ENCODE measurements at regions not wholly inside any gene's neighbourhood (a gene's known extent, or its start where the extent isn't known, plus 50 kb on each side); places are given as distances from the start of the nearest gene placed in this dataset.
A peak's percentile ranks its signal among the peaks of the same experiment; 100 is the strongest.

- intact Hi-C loops (cut with micrococcal nuclease) = no loop called here
- Histone ChIP-seq H3K18ac (ENCODE audit: low read depth, low read length) (no peak overlapping the region), H2BK5ac (ENCODE audit: low read depth, low read length, poor library complexity, severe bottlenecking) (no peak overlapping the region), H3K9me3 (ENCODE audit: control insufficient read depth, insufficient read depth, low read length) (no peaks in the 10 kb centered on the region), H2AFZ (replicated peaks; ENCODE audit: low read length, poor library complexity) (no peak overlapping the region), H3K23ac (ENCODE audit: low read depth, low read length) (no peak overlapping the region), H2AK9ac (replicated peaks; ENCODE audit: low read depth, low read length, poor library complexity) (no peak overlapping the region), H3K9me1 (ENCODE audit: insufficient read depth, low read length) (no peaks in the 10 kb centered on the region), H3K36me3 (ENCODE audit: control insufficient read depth, insufficient read depth, low read length) (no peaks in the 10 kb centered on the region), H3K27me3 (ENCODE audit: control insufficient read depth, insufficient read depth, low read length) (no peaks in the 10 kb centered on the region; the same call in 1 of the 2 replicates), H2BK20ac (ENCODE audit: low read depth, low read length) (no peak overlapping the region), H2AK5ac (ENCODE audit: low read depth, low read length) (no peak overlapping the region), H4K91ac (ENCODE audit: insufficient read depth, low read depth, low read length) (no peak overlapping the region), H3K27ac (ENCODE audit: insufficient read depth, low read length) (no peak overlapping the region), H3K56ac (ENCODE audit: extremely low read depth, insufficient read depth, low read length) (no peak overlapping the region), H3K14ac (replicated peaks; ENCODE audit: low read depth, low read length) (no peak overlapping the region), H3K9ac (ENCODE audit: low read depth, low read length) (no peak overlapping the region), H2BK15ac (ENCODE audit: low read depth, low read length) (no peak overlapping the region), H4K20me1 (ENCODE audit: insufficient read depth, low read length) (no peaks in the 10 kb centered on the region), H3K79me1 (ENCODE audit: low read depth in 1 of 2, low read length in 2 of 2) (no peaks in the 10 kb centered on the region), H3K4me1 (ENCODE audit: control insufficient read depth, insufficient read depth, low read length) (no peaks in the 10 kb centered on the region), H2BK120ac (ENCODE audit: low read depth, low read length) (no peak overlapping the region), H4K5ac (ENCODE audit: low read depth, low read length) (no peak overlapping the region), H4K8ac (ENCODE audit: low read depth in 2 of 2, low read length in 2 of 2) (no peak overlapping the region), H3K4me2 (ENCODE audit: low read depth, low read length) (no peak overlapping the region), H3K4ac (ENCODE audit: low read depth, low read length) (no peak overlapping the region), H3K4me3 (ENCODE audit: insufficient read depth, low read depth, low read length) (no peak overlapping the region)
- BruUV-seq (replicated peaks) = no TSS peak
- dilution Hi-C loops (cut with HindIII; ENCODE audit: low sequenced_read_pairs, unreplicated experiment) = no loop called here
- in situ Hi-C loops (cut with MboI; ENCODE audit: low sequenced_read_pairs) = no loop called here
- no peak for TF ChIP-seq MAZ (IDR thresholded peaks at IDR 0.05; ENCODE audit: borderline replicate concordance, low read depth, low read length)
- TF ChIP-seq, protein P1, sequence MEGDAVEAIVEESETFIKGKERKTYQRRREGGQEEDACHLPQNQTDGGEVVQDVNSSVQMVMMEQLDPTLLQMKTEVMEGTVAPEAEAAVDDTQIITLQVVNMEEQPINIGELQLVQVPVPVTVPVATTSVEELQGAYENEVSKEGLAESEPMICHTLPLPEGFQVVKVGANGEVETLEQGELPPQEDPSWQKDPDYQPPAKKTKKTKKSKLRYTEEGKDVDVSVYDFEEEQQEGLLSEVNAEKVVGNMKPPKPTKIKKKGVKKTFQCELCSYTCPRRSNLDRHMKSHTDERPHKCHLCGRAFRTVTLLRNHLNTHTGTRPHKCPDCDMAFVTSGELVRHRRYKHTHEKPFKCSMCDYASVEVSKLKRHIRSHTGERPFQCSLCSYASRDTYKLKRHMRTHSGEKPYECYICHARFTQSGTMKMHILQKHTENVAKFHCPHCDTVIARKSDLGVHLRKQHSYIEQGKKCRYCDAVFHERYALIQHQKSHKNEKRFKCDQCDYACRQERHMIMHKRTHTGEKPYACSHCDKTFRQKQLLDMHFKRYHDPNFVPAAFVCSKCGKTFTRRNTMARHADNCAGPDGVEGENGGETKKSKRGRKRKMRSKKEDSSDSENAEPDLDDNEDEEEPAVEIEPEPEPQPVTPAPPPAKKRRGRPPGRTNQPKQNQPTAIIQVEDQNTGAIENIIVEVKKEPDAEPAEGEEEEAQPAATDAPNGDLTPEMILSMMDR (conservative IDR thresholded peaks at IDR 0.05; ENCODE audit: low read depth, low read length) = no peak
- TF ChIP-seq RFX5 (IDR thresholded peaks at IDR 0.05; ENCODE audit: low read depth, low read length) = no peak
- no peak for TF ChIP-seq CEBPB (IDR thresholded peaks at IDR 0.05; ENCODE audit: low read depth, low read length)
- TF ChIP-seq FOS (IDR thresholded peaks at IDR 0.05; ENCODE audit: low read depth, low read length) = no peak
- no peak for TF ChIP-seq NFE2L2 (IDR thresholded peaks at IDR 0.05; ENCODE audit: low read depth, low read length)
- TF ChIP-seq SMC3 (IDR thresholded peaks at IDR 0.05; ENCODE audit: low read depth, low read length) = no peak
- no peak for TF ChIP-seq RCOR1 (IDR thresholded peaks at IDR 0.05; ENCODE audit: insufficient replicate concordance, low read length)
- TF ChIP-seq CHD1 (IDR thresholded peaks at IDR 0.05; ENCODE audit: low read depth, low read length) = no peak
- TF ChIP-seq ELK1 (IDR thresholded peaks at IDR 0.05; ENCODE audit: borderline replicate concordance, low read depth, low read length) = no peak
- no peak for TF ChIP-seq RAD21 (IDR thresholded peaks at IDR 0.05; ENCODE audit: low read length)
- TF ChIP-seq POLR2A (IDR thresholded peaks at IDR 0.05; ENCODE audit: low read depth, low read length) = no peak
- no peak for TF ChIP-seq USF2 (IDR thresholded peaks at IDR 0.05; ENCODE audit: low read depth, low read length)
- no peak for TF ChIP-seq MAFK (IDR thresholded peaks at IDR 0.05; ENCODE audit: low read depth, low read length)
- no peak for TF ChIP-seq BHLHE40 (IDR thresholded peaks at IDR 0.05; ENCODE audit: low read depth, low read length)
- TF ChIP-seq MXI1 (IDR thresholded peaks at IDR 0.05; ENCODE audit: borderline replicate concordance, low read depth, low read length) = no peak
- ChIA-PET POLR2A (ENCODE audit: unreplicated experiment) (interaction anchor here (0.6 kb wide), 1 partner anchor 20 kb away, joined by 3 read pairs; no protein-coding TSS in a partner anchor), CTCF (interaction anchor here (0.6 kb wide), 1 partner anchor 154 kb away, joined by 3 read pairs; no protein-coding TSS in a partner anchor)
- no peak for ATAC-seq (ENCODE audit: low read depth)
- DNase-seq = peak; percentile 18
- 78% methylated on average over 3 of the region's 3 CpGs; no CpG with 5 or more reads in 1 of the 2 experiments for WGBS, 2 experiments (ENCODE audit: extremely low coverage in 2 of 2, insufficient read length in 1 of 2)
Measured at GRCh38 chr20:10954908-10955580, 281.2 kb upstream of the JAG1 start.
